ENCODE measurements at regions not wholly inside any gene's neighbourhood (a gene's known extent, or its start where the extent isn't known, plus 50 kb on each side); places are given as distances from the start of the nearest gene placed in this dataset.

- no peak for DNase-seq (ENCODE audit: low read depth)
These were observed 61.1 kb downstream of the SPATA31C2 start for GRCh38 chr9:88077071-88077617.

GRCh38 chr9:88076286-88077070 is 61.8 kb downstream of the SPATA31C2 start:
- DNase-seq (ENCODE audit: low read depth): peak; percentile 47

GRCh38 chr9:88075966-88076285 is 62.3 kb downstream of the SPATA31C2 start:
- no peak for DNase-seq (ENCODE audit: low read depth)

- DNase-seq (ENCODE audit: low read depth): no peak
These were observed 62.8 kb downstream of the SPATA31C2 start for GRCh38 chr9:88075506-88075905.

- no peak for DNase-seq (ENCODE audit: low read depth)
These were observed 63.3 kb downstream of the SPATA31C2 start for GRCh38 chr9:88074931-88075330.

GRCh38 chr9:88072831-88073375 is 65.4 kb downstream of the SPATA31C2 start:
- no peak for DNase-seq (ENCODE audit: low read depth)

- no peak for DNase-seq (ENCODE audit: low read depth)
These were observed 66.9 kb downstream of the SPATA31C2 start for GRCh38 chr9:88071331-88071730.

GRCh38 chr9:88065619-88066018 is 72.7 kb downstream of the SPATA31C2 start:
- no peak for DNase-seq (ENCODE audit: low read depth)

- DNase-seq (ENCODE audit: low read depth): no peak
These were observed 73.7 kb downstream of the SPATA31C2 start for GRCh38 chr9:88064554-88064953.

GRCh38 chr9:88060746-88061145 is 77.5 kb downstream of the SPATA31C2 start:
- DNase-seq (ENCODE audit: low read depth): no peak

- DNase-seq (ENCODE audit: low read depth): no peak
These were observed 78.8 kb downstream of the SPATA31C2 start for GRCh38 chr9:88059469-88059868.

- no peak for DNase-seq (ENCODE audit: low read depth)
These were observed 81.4 kb downstream of the SPATA31C2 start for GRCh38 chr9:88056876-88057275.

GRCh38 chr9:88053856-88054501 is 79.6 kb upstream of the CDK20 start:
- DNase-seq (ENCODE audit: low read depth): no peak

GRCh38 chr9:88052321-88052965 is 78.1 kb upstream of the CDK20 start:
- DNase-seq (ENCODE audit: low read depth): no peak

- DNase-seq (ENCODE audit: low read depth): no peak
These were observed 76.8 kb upstream of the CDK20 start for GRCh38 chr9:88051138-88051537.

- DNase-seq (ENCODE audit: low read depth): no peak
These were observed 75.5 kb upstream of the CDK20 start for GRCh38 chr9:88049677-88050307.

GRCh38 chr9:88046542-88046941 is 72.2 kb upstream of the CDK20 start:
- no peak for DNase-seq (ENCODE audit: low read depth)

GRCh38 chr9:88045686-88046085 is 71.4 kb upstream of the CDK20 start:
- DNase-seq (ENCODE audit: low read depth): no peak

- no peak for DNase-seq (ENCODE audit: low read depth)
These were observed 69.9 kb upstream of the CDK20 start for GRCh38 chr9:88044200-88044599.

- DNase-seq (ENCODE audit: low read depth): no peak
These were observed 69.3 kb upstream of the CDK20 start for GRCh38 chr9:88043647-88044046.

GRCh38 chr9:88041447-88041846 is 67.1 kb upstream of the CDK20 start:
- DNase-seq (ENCODE audit: low read depth): no peak

GRCh38 chr9:88037285-88037845 is 63.0 kb upstream of the CDK20 start:
- DNase-seq (ENCODE audit: low read depth): no peak

All from fibroblast of gingiva (primary cell).